Nephron progenitor cell (in vitro differentiated cells): ENCODE measurements at regions not wholly inside any gene's neighbourhood (a gene's known extent, or its start where the extent isn't known, plus 50 kb on each side); places are given as distances from the start of the nearest gene placed in this dataset.

ENCODE experiments used
- DNase-seq: peaks from one replicate; pipeline ENCODE4 v3.0.0; 2021
- H3K27ac Mint-ChIP-seq: 2 replicates; pipeline ENCODE4 v1.8.0; 2021; ENCODE audit warnings: mild to moderate bottlenecking, moderate library complexity, mixed read lengths
- H3K27me3 Mint-ChIP-seq: 2 replicates; pipeline ENCODE4 v1.8.0; 2021; ENCODE audit warnings: mild to moderate bottlenecking, low read depth, mixed read lengths; ENCODE audit not compliant: poor library complexity
- H3K36me3 Mint-ChIP-seq: 2 replicates; pipeline ENCODE4 v1.8.0; 2021; ENCODE audit warnings: low read depth, mixed read lengths
- H3K4me1 Mint-ChIP-seq: 2 replicates; pipeline ENCODE4 v1.8.0; 2021; ENCODE audit warnings: mixed read lengths
- H3K4me3 Mint-ChIP-seq: 2 replicates; pipeline ENCODE4 v1.8.0; 2021; ENCODE audit warnings: mild to moderate bottlenecking, moderate library complexity, mixed read lengths
- H3K9me3 Mint-ChIP-seq: 2 replicates; pipeline ENCODE4 v1.8.0; 2021; ENCODE audit warnings: mild to moderate bottlenecking, moderate library complexity, mixed read lengths
- TF ChIP-seq, protein P1 (sequence below): fragments of 200-600 bp; sonication (generic); IDR thresholded peaks from 2 replicates; pipeline ENCODE4 v1.5.0; 2021; ENCODE audit warnings: antibody characterized with exemption

DNA sequence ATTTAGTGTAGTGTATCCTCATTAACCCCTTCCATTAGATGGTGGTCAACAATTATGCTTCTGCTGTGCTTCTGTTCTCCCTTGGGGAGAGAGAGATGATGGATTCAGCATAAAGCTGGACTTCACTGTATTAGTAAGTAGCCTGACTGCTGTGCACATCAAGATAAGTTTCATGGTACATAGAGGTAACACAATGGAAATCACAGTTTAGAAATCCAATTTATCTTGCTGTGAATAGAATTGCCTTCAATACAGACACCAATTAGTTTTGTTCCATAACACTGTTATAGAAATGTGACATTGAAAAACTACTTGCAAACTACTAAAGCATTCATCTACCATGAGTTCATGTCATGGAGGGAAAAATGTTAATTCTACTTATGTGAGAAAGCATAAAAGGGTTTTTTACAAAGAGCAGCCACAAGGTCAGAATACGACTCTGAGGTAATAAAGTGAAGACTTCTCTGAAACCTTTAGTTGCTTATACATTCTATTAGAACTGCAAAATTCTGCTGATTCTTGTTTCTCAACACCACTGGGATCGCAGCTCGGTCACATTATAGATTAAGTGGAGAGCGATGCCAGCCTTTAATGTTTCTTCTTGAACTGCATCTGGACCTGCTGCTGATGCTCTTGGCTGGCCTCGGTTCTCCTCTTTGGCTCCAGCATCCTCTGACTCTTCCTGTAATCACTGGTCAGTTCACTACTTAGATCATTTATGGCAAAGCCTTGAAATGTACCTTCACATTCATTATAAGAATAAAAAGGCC, 190.8 kb downstream of the ATP23 start:
- TF ChIP-seq, protein P1, sequence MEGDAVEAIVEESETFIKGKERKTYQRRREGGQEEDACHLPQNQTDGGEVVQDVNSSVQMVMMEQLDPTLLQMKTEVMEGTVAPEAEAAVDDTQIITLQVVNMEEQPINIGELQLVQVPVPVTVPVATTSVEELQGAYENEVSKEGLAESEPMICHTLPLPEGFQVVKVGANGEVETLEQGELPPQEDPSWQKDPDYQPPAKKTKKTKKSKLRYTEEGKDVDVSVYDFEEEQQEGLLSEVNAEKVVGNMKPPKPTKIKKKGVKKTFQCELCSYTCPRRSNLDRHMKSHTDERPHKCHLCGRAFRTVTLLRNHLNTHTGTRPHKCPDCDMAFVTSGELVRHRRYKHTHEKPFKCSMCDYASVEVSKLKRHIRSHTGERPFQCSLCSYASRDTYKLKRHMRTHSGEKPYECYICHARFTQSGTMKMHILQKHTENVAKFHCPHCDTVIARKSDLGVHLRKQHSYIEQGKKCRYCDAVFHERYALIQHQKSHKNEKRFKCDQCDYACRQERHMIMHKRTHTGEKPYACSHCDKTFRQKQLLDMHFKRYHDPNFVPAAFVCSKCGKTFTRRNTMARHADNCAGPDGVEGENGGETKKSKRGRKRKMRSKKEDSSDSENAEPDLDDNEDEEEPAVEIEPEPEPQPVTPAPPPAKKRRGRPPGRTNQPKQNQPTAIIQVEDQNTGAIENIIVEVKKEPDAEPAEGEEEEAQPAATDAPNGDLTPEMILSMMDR: no peak
- H3K4me3 Mint-ChIP-seq: no peak overlapping the region
- no peak for DNase-seq
- H3K4me1 Mint-ChIP-seq: no peaks in the 10 kb centered on the region
- no peaks in the 10 kb centered on the region for H3K36me3 Mint-ChIP-seq
- H3K27me3 Mint-ChIP-seq: no peaks in the 10 kb centered on the region
- H3K27ac Mint-ChIP-seq: no peak overlapping the region
- no peaks in the 10 kb centered on the region for H3K9me3 Mint-ChIP-seq

DNA sequence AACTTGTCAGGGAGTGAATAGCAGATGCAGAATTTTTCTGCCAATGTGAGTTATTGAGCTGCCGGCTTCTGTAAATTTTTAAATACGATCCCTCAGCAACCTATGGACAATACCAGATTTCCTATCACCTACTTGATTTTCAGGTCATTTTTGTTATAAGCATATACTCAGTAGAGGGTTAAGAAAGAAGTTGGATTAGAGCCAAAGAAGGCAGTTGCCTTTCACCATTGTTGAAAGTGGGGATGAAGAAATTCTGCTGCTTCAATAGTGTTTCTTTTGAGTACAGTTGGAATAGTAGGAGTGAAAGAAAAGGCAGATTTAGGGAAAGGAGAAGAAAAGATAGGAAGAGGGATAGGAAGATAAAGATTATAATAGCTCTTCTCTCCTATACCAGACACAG, 197.1 kb downstream of the ATP23 start:
- TF ChIP-seq, protein P1: no peak
- no peaks in the 10 kb centered on the region for H3K4me1 Mint-ChIP-seq
- H3K27me3 Mint-ChIP-seq: no peaks in the 10 kb centered on the region
- H3K36me3 Mint-ChIP-seq: no peaks in the 10 kb centered on the region
- H3K9me3 Mint-ChIP-seq: no peaks in the 10 kb centered on the region
- no peak overlapping the region for H3K4me3 Mint-ChIP-seq
- DNase-seq: no peak
- no peak overlapping the region for H3K27ac Mint-ChIP-seq

DNA sequence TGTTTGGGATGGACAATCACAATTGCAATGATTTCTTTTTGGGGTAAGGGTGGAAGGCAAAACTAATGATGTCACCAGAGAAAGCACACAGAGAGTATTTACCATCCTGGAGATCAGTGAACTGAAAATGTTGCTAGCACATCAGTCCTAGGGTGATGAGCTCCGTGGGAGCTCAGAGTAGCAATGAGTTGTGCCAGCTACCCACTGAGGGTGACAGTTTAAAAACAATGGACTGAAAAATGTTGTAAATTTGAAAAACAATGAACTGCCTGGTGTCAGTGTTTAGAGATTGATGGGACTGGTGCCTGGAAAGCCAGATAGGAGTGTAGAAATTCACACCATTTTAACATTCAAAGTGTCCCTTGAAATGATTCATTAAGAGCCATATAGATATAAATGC, 198.5 kb downstream of the ATP23 start:
- TF ChIP-seq, protein P1: no peak
- Mint-ChIP-seq H3K9me3 (peaks cover 3% of the 10 kb centered on the region), H3K4me3 (no peak overlapping the region), H3K27me3 (no peaks in the 10 kb centered on the region), H3K27ac (no peak overlapping the region), H3K36me3 (no peaks in the 10 kb centered on the region), H3K4me1 (no peaks in the 10 kb centered on the region)
- no peak for DNase-seq

DNA sequence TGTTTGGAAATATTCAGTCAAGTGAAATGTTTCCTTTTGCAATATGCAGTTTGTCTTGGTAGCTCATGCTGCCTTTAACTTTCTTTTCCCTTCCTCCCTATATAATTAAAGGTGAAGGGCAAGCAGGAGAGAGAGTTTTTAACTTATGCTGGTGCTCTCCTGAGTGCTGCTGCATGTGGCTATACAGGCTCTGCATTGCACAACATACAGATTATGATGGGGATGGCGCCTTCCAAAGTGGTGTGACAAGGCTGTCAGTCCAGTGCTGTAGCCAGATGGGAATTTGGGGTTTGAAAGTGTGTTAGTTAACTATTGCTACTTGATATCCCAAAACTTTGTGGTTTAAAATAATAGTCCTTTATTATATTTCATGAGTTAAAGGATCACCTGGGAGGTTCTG, 199.0 kb downstream of the ATP23 start:
- TF ChIP-seq, protein P1: no peak
- Mint-ChIP-seq H3K36me3 (no peaks in the 10 kb centered on the region), H3K4me3 (no peak overlapping the region), H3K4me1 (no peaks in the 10 kb centered on the region), H3K9me3 (peaks cover 8% of the 10 kb centered on the region), H3K27ac (no peak overlapping the region), H3K27me3 (no peaks in the 10 kb centered on the region)
- DNase-seq: no peak

DNA sequence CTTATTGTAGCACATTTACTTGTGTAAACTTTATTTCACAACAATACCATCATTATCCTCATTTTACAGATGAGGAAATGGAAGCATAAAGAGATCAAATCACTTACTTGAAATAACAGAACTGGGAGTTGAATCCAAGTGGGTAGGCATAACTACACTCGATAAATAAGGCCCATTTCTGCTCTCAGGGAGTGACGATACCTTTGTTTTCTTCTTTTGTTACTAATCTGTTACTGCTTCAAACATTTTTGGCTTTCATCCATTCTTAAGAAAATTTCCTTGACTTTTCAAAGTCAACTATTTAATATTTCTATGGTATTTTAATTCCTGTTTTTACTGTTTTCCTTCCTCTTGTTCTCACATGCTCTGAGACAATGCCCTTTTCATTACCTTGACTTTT, 201.6 kb downstream of the ATP23 start:
- DNase-seq: no peak
- H3K9me3 Mint-ChIP-seq: peaks cover 13% of the 10 kb centered on the region
- H3K27me3 Mint-ChIP-seq: no peaks in the 10 kb centered on the region
- no peaks in the 10 kb centered on the region for H3K4me1 Mint-ChIP-seq
- TF ChIP-seq, protein P1: no peak
- no peak overlapping the region for H3K4me3 Mint-ChIP-seq
- no peak overlapping the region for H3K27ac Mint-ChIP-seq
- no peaks in the 10 kb centered on the region for H3K36me3 Mint-ChIP-seq

DNA sequence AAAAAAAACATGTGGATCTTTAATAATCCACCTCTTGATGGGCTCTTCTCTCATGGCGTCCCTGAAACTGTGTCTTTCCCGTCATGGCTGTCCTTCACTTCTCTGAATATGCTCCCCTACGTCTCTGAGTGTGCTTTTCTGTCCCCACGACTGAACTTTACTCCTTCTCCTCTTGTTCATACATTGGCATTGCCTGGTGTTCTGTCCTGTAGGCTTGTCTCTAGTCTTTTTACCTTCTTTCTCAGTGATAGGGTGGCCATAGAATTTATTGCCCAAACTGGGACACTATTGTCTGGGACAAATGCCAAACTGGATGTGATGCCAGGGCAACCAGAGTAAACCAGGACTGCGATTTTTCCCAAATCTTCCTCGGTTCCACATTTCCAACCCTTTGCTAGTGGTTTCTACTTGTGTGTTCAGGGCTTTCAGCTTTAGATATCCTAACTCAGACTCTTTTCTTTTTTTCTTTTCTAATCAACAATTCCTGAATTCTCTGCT, 202.2 kb downstream of the ATP23 start:
- no peak for DNase-seq
- TF ChIP-seq, protein P1: no peak
- Mint-ChIP-seq H3K4me3 (no peak overlapping the region), H3K27me3 (no peaks in the 10 kb centered on the region), H3K4me1 (no peaks in the 10 kb centered on the region), H3K36me3 (no peaks in the 10 kb centered on the region), H3K9me3 (peaks cover 13% of the 10 kb centered on the region), H3K27ac (no peak overlapping the region)
